ENCODE measurements at regions not wholly inside any gene's neighbourhood (a gene's known extent, or its start where the extent isn't known, plus 50 kb on each side); places are given as distances from the start of the nearest gene placed in this dataset.

GRCh38 chr16:59173408-59173831 is 439.3 kb upstream of the GOT2 start:
- DNase-seq, result no peak
- Mint-ChIP-seq H3K36me3 (ENCODE audit: low read depth) (no peaks in the 10 kb centered on the region), H3K9me3 (peaks cover 9% of the 10 kb centered on the region; the same call in 1 of the 2 replicates), H3K27ac (no peak overlapping the region), H3K27me3 (ENCODE audit: insufficient read depth) (peaks cover under 1% of the 10 kb centered on the region; the same call in 1 of the 2 replicates), H3K4me1 (ENCODE audit: low read depth) (no peaks in the 10 kb centered on the region), H3K4me3 (no peak overlapping the region)
- no peak for TF ChIP-seq CTCF (IDR thresholded peaks at IDR 0.05)

GRCh38 chr16:59170099-59170712 is 436.1 kb upstream of the GOT2 start:
- Mint-ChIP-seq H3K9me3 (peaks cover 5% of the 10 kb centered on the region; the same call in 1 of the 2 replicates), H3K4me3 (no peak overlapping the region), H3K27me3 (ENCODE audit: insufficient read depth) (no peaks in the 10 kb centered on the region), H3K4me1 (ENCODE audit: low read depth) (no peaks in the 10 kb centered on the region), H3K36me3 (ENCODE audit: low read depth) (no peaks in the 10 kb centered on the region), H3K27ac (no peak overlapping the region)
- DNase-seq, result no peak
- TF ChIP-seq CTCF (IDR thresholded peaks at IDR 0.05), result no peak

GRCh38 chr16:59169168-59169567 is 435.1 kb upstream of the GOT2 start:
- DNase-seq, result no peak
- no peak for TF ChIP-seq CTCF (IDR thresholded peaks at IDR 0.05)
- Mint-ChIP-seq H3K4me1 (ENCODE audit: low read depth) (no peaks in the 10 kb centered on the region), H3K27ac (no peak overlapping the region), H3K36me3 (ENCODE audit: low read depth) (no peaks in the 10 kb centered on the region), H3K4me3 (no peak overlapping the region), H3K9me3 (peaks cover 5% of the 10 kb centered on the region; the same call in 1 of the 2 replicates), H3K27me3 (ENCODE audit: insufficient read depth) (no peaks in the 10 kb centered on the region)

- Mint-ChIP-seq H3K36me3 (ENCODE audit: low read depth) (no peaks in the 10 kb centered on the region), H3K27ac (no peak overlapping the region), H3K27me3 (ENCODE audit: insufficient read depth) (no peaks in the 10 kb centered on the region), H3K4me3 (no peak overlapping the region), H3K9me3 (peaks cover 5% of the 10 kb centered on the region; the same call in 1 of the 2 replicates), H3K4me1 (ENCODE audit: low read depth) (no peaks in the 10 kb centered on the region)
- no peak for TF ChIP-seq CTCF (IDR thresholded peaks at IDR 0.05)
- no peak for DNase-seq
Observed at GRCh38 chr16:59168461-59169114, 434.5 kb upstream of the GOT2 start.

- no peak for DNase-seq
- Mint-ChIP-seq H3K27ac (no peak overlapping the region), H3K4me1 (ENCODE audit: low read depth) (no peaks in the 10 kb centered on the region), H3K27me3 (ENCODE audit: insufficient read depth) (no peaks in the 10 kb centered on the region), H3K36me3 (ENCODE audit: low read depth) (no peaks in the 10 kb centered on the region), H3K4me3 (no peak overlapping the region), H3K9me3 (peaks cover 4% of the 10 kb centered on the region; the same call in 1 of the 2 replicates)
- TF ChIP-seq CTCF (IDR thresholded peaks at IDR 0.05), result no peak
Observed at GRCh38 chr16:59164461-59164860, 430.3 kb upstream of the GOT2 start.
